ENCODE measurements at regions not wholly inside any gene's neighbourhood (a gene's known extent, or its start where the extent isn't known, plus 50 kb on each side); places are given as distances from the start of the nearest gene placed in this dataset.

- no peak for TF ChIP-seq ZNF281 (CRISPR knock-in tag; IDR thresholded peaks at IDR 0.05)
- no peak for TF ChIP-seq ERG (CRISPR knock-in tag; IDR thresholded peaks at IDR 0.05)
- TF ChIP-seq FOXJ3 (CRISPR knock-in tag; IDR thresholded peaks at IDR 0.05; ENCODE audit: borderline replicate concordance): no peak
- no peak for TF ChIP-seq SMAD3 (CRISPR knock-in tag; IDR thresholded peaks at IDR 0.05; ENCODE audit: borderline replicate concordance)
- no peak for TF ChIP-seq RORB (CRISPR knock-in tag; IDR thresholded peaks at IDR 0.05)
- no peak for TF ChIP-seq USF2 (CRISPR knock-in tag; IDR thresholded peaks at IDR 0.05)
- TF ChIP-seq HMGA2 (CRISPR knock-in tag; IDR thresholded peaks at IDR 0.05): no peak
These were observed 422.7 kb upstream of the PIK3R1 start (continued) for GRCh38 chr5:67792891-67793290.

GRCh38 chr5:67790390-67790789 lies 425.2 kb upstream of the PIK3R1 start:
- ATAC-seq (no peak), DNase-seq (ENCODE audit: low spot score) (no peak)
- Mint-ChIP-seq H3K36me3 (peaks cover 6% of the 10 kb centered on the region), H3K9me3 (peaks cover 12% of the 10 kb centered on the region), H3K4me1 (peaks cover 43% of the 10 kb centered on the region), H3K27me3 (ENCODE audit: low read depth) (no peaks in the 10 kb centered on the region), H3K4me3 (no peak overlapping the region), H3K27ac (no peak overlapping the region)
- no peak for TF ChIP-seq FOXP4 (CRISPR knock-in tag; IDR thresholded peaks at IDR 0.05)
- no peak for TF ChIP-seq ZNF219 (CRISPR knock-in tag; IDR thresholded peaks at IDR 0.05; ENCODE audit: borderline replicate concordance)
- no peak for TF ChIP-seq TEAD1 (CRISPR knock-in tag; IDR thresholded peaks at IDR 0.05)
- TF ChIP-seq ARID4B (CRISPR knock-in tag; IDR thresholded peaks at IDR 0.05; ENCODE audit: borderline replicate concordance): no peak
- no peak for TF ChIP-seq TCF7 (CRISPR knock-in tag; IDR thresholded peaks at IDR 0.05; ENCODE audit: low read depth)
- no peak for TF ChIP-seq IRF2 (CRISPR knock-in tag; IDR thresholded peaks at IDR 0.05; ENCODE audit: borderline replicate concordance, low read depth)
- TF ChIP-seq ZNF396 (CRISPR knock-in tag; IDR thresholded peaks at IDR 0.05; ENCODE audit: borderline replicate concordance): no peak
- TF ChIP-seq JAZF1 (CRISPR knock-in tag; IDR thresholded peaks at IDR 0.05): no peak
- TF ChIP-seq NFYB (CRISPR knock-in tag; conservative IDR thresholded peaks at IDR 0.05; ENCODE audit: low read depth): no peak
- TF ChIP-seq GRHL2 (CRISPR knock-in tag; IDR thresholded peaks at IDR 0.05; ENCODE audit: insufficient replicate concordance, severe bottlenecking): no peak
- no peak for TF ChIP-seq MYBL2 (CRISPR knock-in tag; IDR thresholded peaks at IDR 0.05)
- no peak for TF ChIP-seq ZNF425 (CRISPR knock-in tag; conservative IDR thresholded peaks at IDR 0.05)
- no peak for TF ChIP-seq JUN (CRISPR knock-in tag; IDR thresholded peaks at IDR 0.05)
- TF ChIP-seq TP53 (CRISPR knock-in tag; IDR thresholded peaks at IDR 0.05): no peak
- TF ChIP-seq FOXK1 (CRISPR knock-in tag; IDR thresholded peaks at IDR 0.05): no peak
- TF ChIP-seq ZNF232 (CRISPR knock-in tag; IDR thresholded peaks at IDR 0.05): no peak
- ChIA-PET CTCF (no interaction called here), POLR2A (no interaction called here)

All from WTC11 (cell line).